Stimulated activated naive CD8-positive, alpha-beta T cell treated with anti-CD3 and anti-CD28 coated beads, Interleukin-15, Interleukin-2, amounts not matched to agents 100 ng/mL and 50 ng/mL, for 24 hours (primary cell): ENCODE measurements at regions not wholly inside any gene's neighbourhood (a gene's known extent, or its start where the extent isn't known, plus 50 kb on each side); places are given as distances from the start of the nearest gene placed in this dataset.

Experiments used
- H3K27ac Mint-ChIP-seq: one replicate; pipeline ENCODE4 v1.8.0; 2021; ENCODE audit warnings: mild to moderate bottlenecking, mixed read lengths
- H3K27me3 Mint-ChIP-seq: one replicate; pipeline ENCODE4 v1.8.0; 2021; ENCODE audit warnings: mixed read lengths
- H3K36me3 Mint-ChIP-seq: one replicate; pipeline ENCODE4 v1.8.0; 2021; ENCODE audit warnings: low read depth, mixed read lengths
- H3K4me1 Mint-ChIP-seq: one replicate; pipeline ENCODE4 v1.8.0; 2021; ENCODE audit warnings: low read depth, mixed read lengths
- H3K4me3 Mint-ChIP-seq: one replicate; pipeline ENCODE4 v1.8.0; 2021; ENCODE audit warnings: mild to moderate bottlenecking, mixed read lengths
- H3K9me3 Mint-ChIP-seq: one replicate; pipeline ENCODE4 v1.8.0; 2021; ENCODE audit warnings: mixed read lengths

- H3K27ac Mint-ChIP-seq: no peak overlapping the region
- no peak overlapping the region for H3K4me3 Mint-ChIP-seq
- H3K27me3 Mint-ChIP-seq: peaks cover 31% of the 10 kb centered on the region
Observed at GRCh38 chr10:43953672-43954071, 305.0 kb upstream of the ZNF32 start.

GRCh38 chr10:43952760-43953159, 304.1 kb upstream of the ZNF32 start:
- no peak overlapping the region for H3K27ac Mint-ChIP-seq
- H3K9me3 Mint-ChIP-seq: peaks cover 3% of the 10 kb centered on the region
- no peak overlapping the region for H3K4me3 Mint-ChIP-seq
- H3K27me3 Mint-ChIP-seq: peaks cover 30% of the 10 kb centered on the region
- no peaks in the 10 kb centered on the region for H3K36me3 Mint-ChIP-seq
- no peaks in the 10 kb centered on the region for H3K4me1 Mint-ChIP-seq

More at GRCh38 chr10:43953672-43954071, 305.0 kb upstream of the ZNF32 start:
- Mint-ChIP-seq H3K4me1 (no peaks in the 10 kb centered on the region), H3K36me3 (no peaks in the 10 kb centered on the region), H3K9me3 (peaks cover 3% of the 10 kb centered on the region)

- Mint-ChIP-seq H3K27me3 (peaks cover 19% of the 10 kb centered on the region), H3K4me3 (no peak overlapping the region), H3K36me3 (no peaks in the 10 kb centered on the region), H3K27ac (no peak overlapping the region), H3K4me1 (no peaks in the 10 kb centered on the region), H3K9me3 (peaks cover 3% of the 10 kb centered on the region)
Observed at GRCh38 chr10:43949351-43949750, 300.7 kb upstream of the ZNF32 start.

- Mint-ChIP-seq H3K27me3 (peaks cover 8% of the 10 kb centered on the region), H3K27ac (no peak overlapping the region), H3K4me3 (no peak overlapping the region), H3K9me3 (peaks cover 3% of the 10 kb centered on the region), H3K4me1 (peaks cover 11% of the 10 kb centered on the region), H3K36me3 (no peaks in the 10 kb centered on the region)
Observed at GRCh38 chr10:43946445-43946844, 297.8 kb upstream of the ZNF32 start.

- Mint-ChIP-seq H3K4me1 (peaks cover 11% of the 10 kb centered on the region), H3K27ac (no peak overlapping the region), H3K36me3 (no peaks in the 10 kb centered on the region), H3K27me3 (peaks cover 6% of the 10 kb centered on the region), H3K9me3 (peaks cover 3% of the 10 kb centered on the region), H3K4me3 (no peak overlapping the region)
Observed at GRCh38 chr10:43945908-43946307, 297.2 kb upstream of the ZNF32 start.

DNA sequence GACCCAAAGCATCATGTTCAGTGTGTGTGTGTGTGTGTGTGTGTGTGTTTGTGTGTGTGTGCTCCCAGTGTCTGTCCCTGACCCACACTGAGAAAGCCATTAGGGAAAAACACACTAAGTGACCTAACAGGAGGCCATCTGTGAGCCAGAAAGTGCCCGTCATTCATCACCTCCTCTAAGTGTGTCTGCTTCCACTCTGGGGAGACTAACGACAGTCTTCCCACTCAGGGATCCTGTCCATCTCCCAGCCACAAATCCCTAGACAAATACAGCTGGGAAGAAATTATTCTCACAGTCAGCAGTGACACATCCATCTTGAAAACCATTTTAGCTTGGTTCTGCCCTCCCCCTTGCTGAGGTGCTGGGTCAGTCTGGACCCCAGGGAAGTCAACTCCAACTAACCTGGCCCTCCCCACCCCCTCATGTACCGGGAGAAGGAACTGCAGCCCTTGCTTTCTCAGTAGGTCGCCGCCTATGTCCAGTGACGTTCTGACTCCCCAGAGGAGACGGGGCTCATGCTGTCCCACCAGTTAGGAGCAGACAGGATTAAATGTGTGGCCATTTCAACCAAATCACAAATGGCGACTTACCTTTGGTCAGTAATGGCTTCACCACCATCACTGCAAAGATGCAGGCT, 296.5 kb upstream of the ZNF32 start:
- Mint-ChIP-seq H3K27ac (no peak overlapping the region), H3K27me3 (peaks cover 6% of the 10 kb centered on the region), H3K4me1 (peaks cover 11% of the 10 kb centered on the region), H3K9me3 (peaks cover under 1% of the 10 kb centered on the region), H3K36me3 (no peaks in the 10 kb centered on the region), H3K4me3 (no peak overlapping the region)

DNA sequence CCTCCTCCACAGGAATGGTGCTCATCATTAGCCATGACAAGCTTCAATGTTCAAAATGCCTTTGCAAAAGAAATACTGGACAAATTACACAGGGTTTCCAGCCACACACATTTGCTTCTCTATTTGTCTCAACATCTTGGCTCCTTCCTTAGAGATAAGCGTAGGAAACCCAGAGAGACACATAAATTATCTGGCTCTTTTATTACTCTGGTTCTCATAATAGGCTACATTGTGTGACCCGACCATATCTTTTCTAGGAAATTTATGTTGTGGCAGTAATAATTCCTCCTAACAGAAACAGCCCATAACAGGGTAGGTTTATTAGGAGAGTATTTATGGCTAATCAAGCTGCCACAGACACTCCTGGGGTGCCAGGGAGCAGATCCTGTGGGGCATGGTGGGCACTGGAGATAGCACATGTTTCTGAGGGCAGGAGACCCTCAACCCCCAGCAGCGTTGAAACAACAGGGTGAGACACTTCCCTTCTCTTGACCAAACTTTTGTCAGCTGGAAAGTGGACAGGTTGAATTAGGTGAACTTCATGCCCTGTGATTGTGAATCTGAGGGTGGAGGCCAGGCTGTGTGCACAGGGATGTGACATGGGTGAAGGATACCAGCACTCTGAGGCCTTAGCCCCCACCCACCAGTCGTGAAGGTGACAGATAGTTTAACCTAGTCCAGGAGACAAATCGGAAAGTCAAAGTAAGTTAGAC, 295.9 kb upstream of the ZNF32 start:
- H3K36me3 Mint-ChIP-seq: no peaks in the 10 kb centered on the region
- H3K27ac Mint-ChIP-seq: no peak overlapping the region
- peaks cover 16% of the 10 kb centered on the region for H3K4me1 Mint-ChIP-seq
- no peaks in the 10 kb centered on the region for H3K9me3 Mint-ChIP-seq
- H3K4me3 Mint-ChIP-seq: no peak overlapping the region
- peaks cover 6% of the 10 kb centered on the region for H3K27me3 Mint-ChIP-seq

- Mint-ChIP-seq H3K9me3 (no peaks in the 10 kb centered on the region), H3K27me3 (peaks cover 6% of the 10 kb centered on the region), H3K4me3 (no peak overlapping the region)
Observed at GRCh38 chr10:43943818-43944360, 295.2 kb upstream of the ZNF32 start.

GRCh38 chr10:43943119-43943817, 294.6 kb upstream of the ZNF32 start:
- Mint-ChIP-seq H3K27me3 (peaks cover 6% of the 10 kb centered on the region), H3K4me3 (peak overlapping the region; percentile 24), H3K36me3 (no peaks in the 10 kb centered on the region), H3K27ac (peak overlapping the region; percentile 28), H3K9me3 (no peaks in the 10 kb centered on the region), H3K4me1 (peaks cover 16% of the 10 kb centered on the region)

More at GRCh38 chr10:43943818-43944360, 295.2 kb upstream of the ZNF32 start:
- H3K27ac Mint-ChIP-seq: no peak overlapping the region
- H3K4me1 Mint-ChIP-seq: peaks cover 16% of the 10 kb centered on the region
- H3K36me3 Mint-ChIP-seq: no peaks in the 10 kb centered on the region

GRCh38 chr10:43942096-43942850, 293.6 kb upstream of the ZNF32 start:
- Mint-ChIP-seq H3K36me3 (no peaks in the 10 kb centered on the region), H3K4me3 (no peak overlapping the region)

DNA sequence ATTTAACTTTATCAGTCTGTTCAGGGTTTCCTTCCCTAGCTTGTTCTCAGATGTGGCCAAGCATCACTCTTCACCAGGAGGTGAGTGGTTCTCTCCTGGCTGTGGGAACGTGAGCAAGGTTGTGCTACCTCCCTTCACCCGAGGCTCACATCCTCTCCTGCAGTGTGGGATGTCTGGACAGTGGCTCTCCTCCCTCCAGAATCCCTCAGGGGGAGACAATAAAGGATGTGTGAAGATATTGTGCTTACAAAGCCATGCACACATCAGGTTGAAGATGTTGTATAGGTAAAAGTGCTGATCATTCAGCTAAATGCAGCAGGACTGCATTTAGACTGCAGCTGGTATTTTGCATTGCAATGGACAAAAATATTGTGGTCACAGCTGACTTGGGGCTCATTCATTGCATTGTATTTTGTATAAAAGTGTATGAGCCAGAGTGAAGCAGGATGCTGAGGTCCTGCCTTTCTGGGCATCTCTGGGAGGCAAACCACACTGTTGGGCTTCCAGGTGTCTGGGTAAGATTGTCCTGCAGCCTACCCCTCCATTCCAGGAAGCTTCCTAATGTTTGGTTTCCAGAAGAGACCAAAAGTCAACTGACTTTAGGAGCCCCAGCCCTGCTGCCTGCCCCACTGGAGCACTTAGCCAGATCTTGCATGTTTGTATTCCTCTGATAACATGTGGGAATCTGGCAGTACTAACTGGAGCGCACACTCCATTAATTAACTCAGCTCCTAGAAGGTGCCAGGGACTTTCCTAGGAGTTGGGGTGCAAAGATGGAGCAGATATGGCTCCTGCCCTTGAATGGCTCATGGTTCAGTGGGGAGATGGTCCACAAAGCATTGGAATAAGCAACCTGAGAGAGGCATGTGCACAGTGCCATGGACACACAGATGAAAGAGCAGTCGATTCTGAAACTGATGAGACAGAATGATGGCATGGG, 292.5 kb upstream of the ZNF32 start:
- H3K9me3 Mint-ChIP-seq: no peaks in the 10 kb centered on the region
- H3K4me1 Mint-ChIP-seq: peaks cover 16% of the 10 kb centered on the region
- no peaks in the 10 kb centered on the region for H3K36me3 Mint-ChIP-seq
- no peak overlapping the region for H3K27ac Mint-ChIP-seq
- H3K27me3 Mint-ChIP-seq: peaks cover 6% of the 10 kb centered on the region
- H3K4me3 Mint-ChIP-seq: no peak overlapping the region

More at GRCh38 chr10:43942096-43942850, 293.6 kb upstream of the ZNF32 start:
- peaks cover 16% of the 10 kb centered on the region for H3K4me1 Mint-ChIP-seq
- H3K27me3 Mint-ChIP-seq: peaks cover 6% of the 10 kb centered on the region
- no peak overlapping the region for H3K27ac Mint-ChIP-seq
- H3K9me3 Mint-ChIP-seq: no peaks in the 10 kb centered on the region

DNA sequence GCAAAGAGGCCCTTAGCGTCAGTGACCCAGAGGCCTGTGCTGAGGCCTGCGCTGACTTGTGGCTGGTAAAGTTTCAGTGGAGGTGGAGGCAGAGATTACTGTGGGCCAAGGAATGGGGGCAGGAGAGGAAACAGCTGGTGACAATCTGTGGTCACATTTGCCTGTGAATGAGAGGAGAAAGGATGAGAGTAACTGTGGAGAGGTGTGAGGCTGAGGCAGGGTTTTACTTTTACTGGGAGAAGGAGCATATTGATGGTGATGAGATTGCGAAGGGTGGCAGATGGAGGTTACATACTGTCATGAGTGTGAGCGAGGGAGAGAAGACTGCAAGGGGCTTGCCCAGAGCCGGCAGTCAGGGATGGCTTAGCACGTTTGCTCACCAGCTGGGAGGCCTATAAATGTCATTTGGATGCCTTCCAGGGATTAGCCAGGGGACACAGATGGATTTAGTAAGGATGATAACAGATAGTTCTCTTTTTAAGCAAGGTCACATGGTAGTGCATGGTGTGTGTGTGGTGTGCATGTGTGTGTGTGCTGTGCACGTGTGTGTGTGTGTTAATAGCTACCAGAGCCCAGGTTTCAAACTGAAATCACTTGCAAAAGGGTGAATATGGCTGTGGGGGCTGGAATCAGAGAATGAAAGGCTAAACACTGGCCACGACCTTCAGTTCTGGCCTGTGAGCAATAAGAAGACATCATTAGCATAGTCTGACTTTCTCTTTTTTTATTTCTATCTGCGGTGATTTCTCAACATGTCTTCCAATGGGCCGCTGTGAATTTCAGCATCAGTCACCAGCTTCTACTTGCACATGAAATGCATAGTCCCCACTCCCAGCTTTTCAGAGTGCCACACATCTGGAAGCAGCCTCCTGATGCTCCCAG, 291.5 kb upstream of the ZNF32 start:
- H3K27me3 Mint-ChIP-seq: peaks cover 6% of the 10 kb centered on the region
- no peak overlapping the region for H3K4me3 Mint-ChIP-seq
- H3K9me3 Mint-ChIP-seq: no peaks in the 10 kb centered on the region
- no peaks in the 10 kb centered on the region for H3K36me3 Mint-ChIP-seq
- no peak overlapping the region for H3K27ac Mint-ChIP-seq
- H3K4me1 Mint-ChIP-seq: peaks cover 16% of the 10 kb centered on the region

DNA sequence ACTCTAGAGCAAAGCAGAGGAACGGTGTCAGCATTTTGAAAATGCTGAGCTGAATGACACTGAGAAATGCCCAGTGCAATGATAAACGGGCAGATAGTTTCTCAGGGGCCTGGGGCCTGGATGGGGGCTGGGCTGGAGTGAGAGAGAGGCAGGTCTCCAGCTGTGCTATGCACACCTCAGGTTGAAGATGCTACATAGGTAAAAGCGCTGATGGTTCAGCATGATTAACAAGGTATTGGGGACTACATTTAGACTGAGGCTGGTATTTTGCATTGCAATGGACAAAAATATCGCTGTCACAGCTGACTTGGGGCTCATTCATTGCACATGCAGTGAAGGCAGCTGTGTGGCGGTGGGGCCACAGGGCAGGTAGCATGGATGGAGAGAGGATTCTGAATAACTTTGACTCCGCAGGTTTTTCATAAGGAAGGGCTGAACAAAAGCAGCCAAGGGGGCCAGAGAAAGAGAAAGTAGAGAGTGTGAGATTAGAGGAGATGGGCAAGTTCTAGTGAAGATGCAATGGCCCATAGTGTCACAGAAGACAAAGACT, 290.8 kb upstream of the ZNF32 start:
- H3K9me3 Mint-ChIP-seq: no peaks in the 10 kb centered on the region
- peaks cover 16% of the 10 kb centered on the region for H3K4me1 Mint-ChIP-seq
- H3K27ac Mint-ChIP-seq: no peak overlapping the region
- H3K27me3 Mint-ChIP-seq: peaks cover 6% of the 10 kb centered on the region
- no peak overlapping the region for H3K4me3 Mint-ChIP-seq
- no peaks in the 10 kb centered on the region for H3K36me3 Mint-ChIP-seq
